HL-60 (cell line): ENCODE measurements at regions not wholly inside any gene's neighbourhood (a gene's known extent, or its start where the extent isn't known, plus 50 kb on each side); places are given as distances from the start of the nearest gene placed in this dataset.

Source experiments
- CTCF ChIP-seq: IDR thresholded peaks from one replicate; pipeline ENCODE4 v1.5.1; 2011; ENCODE audit warnings: low read length, control low read depth, inconsistent platforms; ENCODE audit not compliant: insufficient read depth
- GABPA ChIP-seq: IDR thresholded peaks from 2 replicates; pipeline ENCODE4 v1.6.1; 2012; ENCODE audit warnings: low read depth
- POLR2AphosphoS5 ChIP-seq: IDR thresholded peaks from 2 replicates; pipeline ENCODE4 v1.6.1; 2012; ENCODE audit warnings: low read depth
- REST ChIP-seq: IDR thresholded peaks from 2 replicates; pipeline ENCODE4 v1.6.1; 2012; ENCODE audit warnings: low read depth; ENCODE audit not compliant: insufficient replicate concordance

- TF ChIP-seq CTCF (no peak), REST (no peak), POLR2AphosphoS5 (no peak), GABPA (no peak)
These were observed 127.7 kb upstream of the SPATA16 start for GRCh38 chr3:173268781-173269180.
